ENCODE measurements at regions not wholly inside any gene's neighbourhood (a gene's known extent, or its start where the extent isn't known, plus 50 kb on each side); places are given as distances from the start of the nearest gene placed in this dataset.

DNA sequence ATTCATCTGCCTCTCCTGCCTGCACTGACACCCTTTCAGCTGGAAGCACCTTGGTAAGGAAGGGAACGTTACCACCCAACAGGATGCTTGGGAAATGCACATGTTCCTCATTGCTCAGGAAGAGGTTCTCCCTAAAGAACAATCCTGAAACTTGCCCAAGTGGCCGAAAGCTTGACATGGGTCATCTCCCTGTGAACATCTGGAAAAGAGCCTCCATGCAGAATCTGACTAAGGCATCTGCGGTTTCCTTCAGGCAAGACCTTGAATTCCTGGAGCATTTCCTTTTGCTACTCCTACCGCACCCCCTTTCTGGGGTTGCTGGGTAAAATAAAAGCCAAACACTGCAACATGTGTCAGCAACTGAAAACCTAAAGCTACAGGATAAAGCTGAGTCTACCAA is 68.7 kb upstream of the SNRK start:
- TF ChIP-seq CREB1 (IDR thresholded peaks at IDR 0.05; ENCODE audit: low read depth) (no peak), TAF1 (IDR thresholded peaks at IDR 0.05; ENCODE audit: low read depth) (no peak), EP300 (IDR thresholded peaks at IDR 0.05; ENCODE audit: borderline replicate concordance) (no peak), YY1 (IDR thresholded peaks at IDR 0.05; ENCODE audit: low read depth) (no peak), RAD21 (IDR thresholded peaks at IDR 0.05; ENCODE audit: low read depth) (no peak)

Measured in Ishikawa (cell line).